ENCODE measurements at regions not wholly inside any gene's neighbourhood (a gene's known extent, or its start where the extent isn't known, plus 50 kb on each side); places are given as distances from the start of the nearest gene placed in this dataset.
"Not testable (repeated sequence)": the region's sequence is repeated elsewhere in the genome, so short reads cannot be mapped to it uniquely, and the experiment has no call there.

DNA sequence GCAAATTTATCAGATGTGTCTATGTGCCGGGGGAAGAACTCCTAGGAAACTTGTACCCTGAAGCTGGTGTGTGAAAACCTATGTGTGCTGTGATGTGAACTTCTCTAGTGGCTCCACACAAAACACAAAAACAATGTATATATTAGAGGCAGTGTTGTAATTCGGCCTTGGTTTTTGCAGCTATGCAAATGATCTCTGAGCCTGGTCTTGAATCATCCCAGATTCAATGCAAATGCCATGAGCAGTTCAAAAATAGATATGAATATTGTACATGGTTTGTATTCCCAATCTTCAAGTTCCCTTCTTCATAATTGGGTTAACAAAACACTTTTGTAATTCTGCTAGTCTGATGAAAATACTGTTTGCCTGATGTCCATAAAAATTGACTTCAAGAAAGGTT is 152.6 kb downstream of the MFSD1 start:
- DNase-seq (ENCODE audit: low read depth, low spot score): no peak
- CTCF ChIA-PET: no interaction called here
- TF ChIP-seq, protein P1, sequence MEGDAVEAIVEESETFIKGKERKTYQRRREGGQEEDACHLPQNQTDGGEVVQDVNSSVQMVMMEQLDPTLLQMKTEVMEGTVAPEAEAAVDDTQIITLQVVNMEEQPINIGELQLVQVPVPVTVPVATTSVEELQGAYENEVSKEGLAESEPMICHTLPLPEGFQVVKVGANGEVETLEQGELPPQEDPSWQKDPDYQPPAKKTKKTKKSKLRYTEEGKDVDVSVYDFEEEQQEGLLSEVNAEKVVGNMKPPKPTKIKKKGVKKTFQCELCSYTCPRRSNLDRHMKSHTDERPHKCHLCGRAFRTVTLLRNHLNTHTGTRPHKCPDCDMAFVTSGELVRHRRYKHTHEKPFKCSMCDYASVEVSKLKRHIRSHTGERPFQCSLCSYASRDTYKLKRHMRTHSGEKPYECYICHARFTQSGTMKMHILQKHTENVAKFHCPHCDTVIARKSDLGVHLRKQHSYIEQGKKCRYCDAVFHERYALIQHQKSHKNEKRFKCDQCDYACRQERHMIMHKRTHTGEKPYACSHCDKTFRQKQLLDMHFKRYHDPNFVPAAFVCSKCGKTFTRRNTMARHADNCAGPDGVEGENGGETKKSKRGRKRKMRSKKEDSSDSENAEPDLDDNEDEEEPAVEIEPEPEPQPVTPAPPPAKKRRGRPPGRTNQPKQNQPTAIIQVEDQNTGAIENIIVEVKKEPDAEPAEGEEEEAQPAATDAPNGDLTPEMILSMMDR (IDR thresholded peaks at IDR 0.05; ENCODE audit: insufficient read depth, low read length, missing control alignments): no peak
- H3K4me3 ChIP-seq (ENCODE audit: low read depth, low read length): no peak overlapping the region
- POLR2A ChIA-PET: no interaction called here

DNA sequence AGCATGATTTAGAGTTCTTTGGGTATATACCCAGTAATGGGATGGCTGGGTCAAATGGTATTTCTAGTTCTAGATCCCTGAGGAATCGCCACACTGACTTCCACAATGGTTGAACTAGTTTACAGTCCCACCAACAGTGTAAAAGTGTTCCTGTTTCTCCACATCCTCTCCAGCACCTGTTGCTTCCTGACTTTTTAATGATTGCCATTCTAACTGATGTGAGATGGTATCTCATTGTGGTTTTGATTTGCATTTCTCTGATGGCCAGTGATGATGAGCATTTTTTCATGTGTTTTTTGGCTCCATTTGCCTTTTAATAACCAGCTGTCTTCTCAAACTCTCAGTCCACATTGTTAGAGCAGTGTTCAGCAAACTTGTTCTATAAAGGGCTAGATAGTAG is 155.9 kb downstream of the MFSD1 start:
- H3K4me3 ChIP-seq (ENCODE audit: low read depth, low read length); DNase-seq (ENCODE audit: low read depth, low spot score); POLR2A ChIA-PET; CTCF ChIA-PET: not testable (repeated sequence)

DNA sequence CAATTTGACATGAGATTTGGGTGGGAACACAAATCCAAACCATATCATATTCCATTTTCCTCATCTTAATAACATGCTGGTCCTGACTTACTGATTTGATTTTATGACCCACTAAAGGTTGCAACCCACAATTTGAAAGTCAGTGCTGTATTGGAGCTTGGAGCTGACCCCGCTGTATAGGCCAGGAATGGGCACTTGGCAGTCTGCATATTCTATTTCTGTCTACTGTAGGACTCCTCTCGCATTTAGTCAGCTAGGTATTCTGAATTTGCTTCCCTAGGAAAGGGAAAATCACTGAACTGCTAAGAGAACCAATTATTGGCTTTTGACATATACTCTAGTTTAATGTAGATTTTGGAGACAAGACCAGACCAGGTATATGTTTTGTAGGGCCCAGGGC is 157.0 kb downstream of the MFSD1 start:
- H3K4me3 ChIP-seq (ENCODE audit: low read depth, low read length): no peak overlapping the region
- POLR2A ChIA-PET: no interaction called here
- DNase-seq (ENCODE audit: low read depth, low spot score): no peak
- TF ChIP-seq, protein P1 (IDR thresholded peaks at IDR 0.05; ENCODE audit: insufficient read depth, low read length, missing control alignments): no peak
- CTCF ChIA-PET: no interaction called here

DNA sequence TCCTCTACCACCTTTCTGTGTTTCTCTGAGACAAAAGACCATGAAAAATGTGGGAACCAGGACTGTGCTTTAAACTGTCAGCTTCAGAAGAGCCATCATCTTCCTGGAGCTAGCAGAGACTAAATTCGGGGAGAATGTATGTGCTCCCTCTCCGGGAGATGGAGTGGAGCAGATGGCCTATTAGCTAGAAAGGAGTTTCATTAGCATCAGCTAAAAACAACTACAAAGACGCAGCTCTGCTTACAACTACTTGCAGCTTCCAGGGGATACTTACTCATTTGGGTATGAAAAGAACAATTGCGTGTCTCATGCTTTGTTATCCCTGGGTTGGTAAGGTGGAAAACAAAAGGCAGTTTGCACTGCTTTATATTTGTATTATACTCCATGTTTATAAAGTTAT is 159.6 kb downstream of the MFSD1 start:
- H3K4me3 ChIP-seq (ENCODE audit: low read depth, low read length): no peak overlapping the region
- CTCF ChIA-PET: no interaction called here
- no peak for DNase-seq (ENCODE audit: low read depth, low spot score)
- TF ChIP-seq, protein P1 (IDR thresholded peaks at IDR 0.05; ENCODE audit: insufficient read depth, low read length, missing control alignments): no peak
- POLR2A ChIA-PET: no interaction called here

DNA sequence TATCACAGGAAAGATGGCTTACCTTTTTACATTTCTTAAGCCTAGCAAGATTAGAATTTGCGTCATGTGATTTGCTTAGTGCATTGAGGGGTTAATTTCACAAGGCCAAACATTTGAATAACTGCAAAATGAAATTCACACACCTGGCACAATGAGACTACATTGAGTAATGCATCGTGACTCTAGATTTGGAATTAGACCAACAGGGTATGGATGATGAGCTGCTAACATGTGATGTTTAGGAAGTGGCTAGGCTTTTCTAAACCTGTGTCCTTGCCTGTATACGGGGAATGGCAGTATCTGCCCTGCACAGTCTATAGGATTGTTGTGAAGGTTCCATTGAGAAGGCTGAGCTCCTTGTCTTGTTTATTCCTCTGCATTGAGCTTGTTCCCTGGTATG is 160.1 kb downstream of the MFSD1 start:
- ChIA-PET CTCF (no interaction called here), POLR2A (no interaction called here)

DNA sequence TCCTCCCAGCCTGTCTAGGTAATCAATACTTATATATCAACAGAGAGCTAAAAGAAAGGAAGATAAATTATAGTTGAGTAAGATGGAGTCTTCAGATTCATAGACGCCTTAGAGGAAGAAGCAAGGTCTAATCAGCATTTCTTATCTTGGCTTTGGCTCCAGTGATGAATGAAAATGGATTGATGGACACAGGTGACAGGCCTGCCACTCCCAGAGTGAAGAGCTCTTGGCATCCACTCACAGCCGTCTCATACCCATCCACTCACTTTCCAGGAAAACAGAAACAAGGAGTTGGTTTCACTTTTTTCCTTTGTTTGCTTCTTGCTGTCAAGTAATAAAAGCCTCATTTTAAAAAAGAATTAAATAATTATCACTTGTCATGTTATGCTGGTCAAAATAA is 168.2 kb downstream of the MFSD1 start:
- TF ChIP-seq, protein P1 (IDR thresholded peaks at IDR 0.05; ENCODE audit: insufficient read depth, low read length, missing control alignments): no peak
- no peak for DNase-seq (ENCODE audit: low read depth, low spot score)
- ChIA-PET POLR2A (no interaction called here), CTCF (no interaction called here)
- H3K4me3 ChIP-seq (ENCODE audit: low read depth, low read length): no peak overlapping the region

More for the DNA sequence above, 160.1 kb downstream of the MFSD1 start:
- no peak for DNase-seq (ENCODE audit: low read depth, low spot score)
- TF ChIP-seq, protein P1 (IDR thresholded peaks at IDR 0.05; ENCODE audit: insufficient read depth, low read length, missing control alignments): no peak
- H3K4me3 ChIP-seq (ENCODE audit: low read depth, low read length): no peak overlapping the region

DNA sequence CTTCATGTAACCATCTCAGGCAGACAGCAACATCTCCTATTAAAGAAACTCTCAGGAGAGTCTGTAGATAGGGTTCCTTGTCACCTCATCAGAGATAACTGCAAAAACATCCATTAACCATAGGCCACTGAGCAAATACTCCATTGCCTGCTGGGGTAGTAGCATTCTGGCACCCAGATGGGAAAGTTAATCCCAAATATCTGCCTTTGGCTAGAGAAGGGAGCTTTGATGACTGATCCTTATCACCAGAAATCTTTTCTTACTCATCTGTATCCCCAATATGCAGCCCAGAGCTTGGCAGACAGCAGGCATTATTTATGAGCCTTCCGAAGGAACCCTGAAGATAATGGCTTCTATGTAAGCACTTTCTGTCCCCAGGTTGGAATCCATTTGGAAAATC is 173.1 kb downstream of the MFSD1 start:
- ChIA-PET POLR2A (no interaction called here), CTCF (no interaction called here)
- no peak overlapping the region for H3K4me3 ChIP-seq (ENCODE audit: low read depth, low read length)
- TF ChIP-seq, protein P1 (IDR thresholded peaks at IDR 0.05; ENCODE audit: insufficient read depth, low read length, missing control alignments): no peak
- DNase-seq (ENCODE audit: low read depth, low spot score): no peak

Data from AG04449 (cell line).